GM23338 (cell line): ENCODE measurements at regions not wholly inside any gene's neighbourhood (a gene's known extent, or its start where the extent isn't known, plus 50 kb on each side); places are given as distances from the start of the nearest gene placed in this dataset.

Experiments used
- ATAC-seq: fragments of 200-7000 bp; cut with Tn5 transposase; 3 replicates; pipeline ENCODE4 v1.9.1; 2020
- DNase-seq: peaks from one replicate; pipeline ENCODE4 v3.0.0-alpha.2; 2015; ENCODE audit warnings: low spot score
- H2AFZ ChIP-seq: fragments of 200-600 bp; sonication (generic); 2 replicates; pipeline ENCODE4 v1.8.0; 2016; ENCODE audit warnings: antibody characterized with exemption, mild to moderate bottlenecking, moderate library complexity
- H3F3A ChIP-seq: fragments of 200-600 bp; sonication (generic); replicated peaks from 2 replicates; pipeline ENCODE4 v1.8.0; 2017; ENCODE audit warnings: antibody characterized with exemption, mixed run types, low read depth
- H3K27ac ChIP-seq: fragments of 200-600 bp; sonication (generic); 2 replicates; pipeline ENCODE4 v1.6.1; 2016; ENCODE audit warnings: low read depth
- H3K27me3 ChIP-seq: fragments of 200-600 bp; sonication (generic); 2 replicates; pipeline ENCODE4 v1.8.0; 2016; ENCODE audit warnings: mild to moderate bottlenecking, mixed run types, moderate library complexity; ENCODE audit not compliant: insufficient read depth
- H3K36me3 ChIP-seq: fragments of 200-600 bp; sonication (generic); 2 replicates; pipeline ENCODE4 v1.8.0; 2016; ENCODE audit warnings: mild to moderate bottlenecking; ENCODE audit not compliant: insufficient read depth
- H3K4me1 ChIP-seq: fragments of 200-600 bp; sonication (generic); 2 replicates; pipeline ENCODE4 v1.8.0; 2016; ENCODE audit warnings: mild to moderate bottlenecking, moderate library complexity; ENCODE audit not compliant: insufficient read depth
- H3K4me2 ChIP-seq: fragments of 200-600 bp; sonication (generic); 2 replicates; pipeline ENCODE4 v1.7.1; 2017; ENCODE audit warnings: mixed run types
- H3K4me3 ChIP-seq: fragments of 200-600 bp; sonication (generic); 2 replicates; pipeline ENCODE4 v1.6.1; 2016; ENCODE audit warnings: mixed run types
- H3K79me2 ChIP-seq: fragments of 200-600 bp; sonication (generic); replicated peaks from 2 replicates; pipeline ENCODE4 v1.8.0; 2017; ENCODE audit warnings: mild to moderate bottlenecking; ENCODE audit not compliant: insufficient read depth
- H3K9me2 ChIP-seq: fragments of 200-600 bp; sonication (generic); 2 replicates; pipeline ENCODE4 v1.8.0; 2017; ENCODE audit not compliant: insufficient read depth
- H4K20me1 ChIP-seq: fragments of 200-600 bp; sonication (generic); replicated peaks from 2 replicates; pipeline ENCODE4 v1.8.0; 2017; ENCODE audit warnings: mild to moderate bottlenecking; ENCODE audit not compliant: insufficient read depth
- H3K27ac Mint-ChIP-seq: 2 replicates; pipeline ENCODE4 v1.8.0; 2020; ENCODE audit warnings: inconsistent platforms, mild to moderate bottlenecking, moderate library complexity, mixed read lengths
- H3K27me3 Mint-ChIP-seq: 3 replicates; pipeline ENCODE4 v1.8.0; 2022; ENCODE audit warnings: low read depth, mild to moderate bottlenecking, moderate library complexity, mixed read lengths, inconsistent platforms; ENCODE audit not compliant: insufficient read depth, poor library complexity
- H3K36me3 Mint-ChIP-seq: 3 replicates; pipeline ENCODE4 v1.8.0; 2021; ENCODE audit warnings: low read depth, mild to moderate bottlenecking, inconsistent platforms, moderate library complexity, mixed read lengths
- H3K4me1 Mint-ChIP-seq: 3 replicates; pipeline ENCODE4 v1.8.0; 2020; ENCODE audit warnings: mild to moderate bottlenecking, inconsistent platforms, mixed read lengths
- H3K4me3 Mint-ChIP-seq: 3 replicates; pipeline ENCODE4 v1.8.0; 2021; ENCODE audit warnings: moderate library complexity, mild to moderate bottlenecking, inconsistent platforms, mixed read lengths
- H3K9me3 Mint-ChIP-seq: 3 replicates; pipeline ENCODE4 v1.8.0; 2020; ENCODE audit warnings: moderate library complexity, mild to moderate bottlenecking, inconsistent platforms, mixed read lengths
- CREB1 ChIP-seq: fragments of 250-450 bp; sonication (Bioruptor Pico); IDR thresholded peaks from 2 replicates; pipeline ENCODE4 v1.5.0; 2020; ENCODE audit warnings: low read depth, mild to moderate bottlenecking, moderate library complexity
- CTCF ChIP-seq, 2 experiments: fragments of 200-600 bp in 1 of 2; sonication (generic) in 1 of 2; conservative IDR thresholded peaks; 2 replicates each; pipeline versions ENCODE4 v1.5.1 to v1.6.1; 2016 to 2017; ENCODE audit warnings: antibody characterized with exemption in 2 of 2, low read depth in 2 of 2, mild to moderate bottlenecking in 2 of 2, moderate library complexity in 1 of 2
- ETS1 ChIP-seq: IDR thresholded peaks from 2 replicates; pipeline ENCODE4 v1.6.1; 2016; ENCODE audit warnings: antibody characterized with exemption
- EZH2 ChIP-seq: fragments of 200-600 bp; sonication (generic); IDR thresholded peaks from one replicate; pipeline ENCODE4 v1.8.0; 2017; ENCODE audit warnings: antibody characterized with exemption, mild to moderate bottlenecking, low read depth; ENCODE audit not compliant: unreplicated experiment
- EZH2phosphoT487 ChIP-seq: fragments of 200-600 bp; sonication (generic); IDR thresholded peaks from one replicate; pipeline ENCODE4 v1.8.1; 2018; ENCODE audit warnings: antibody characterized with exemption; ENCODE audit not compliant: unreplicated experiment
- JUNB ChIP-seq: IDR thresholded peaks from one replicate; pipeline ENCODE4 v1.6.1; 2016; ENCODE audit warnings: antibody characterized with exemption; ENCODE audit not compliant: unreplicated experiment
- NANOG ChIP-seq: IDR thresholded peaks from 2 replicates; pipeline ENCODE4 v1.6.1; 2016; ENCODE audit warnings: antibody characterized with exemption, borderline replicate concordance
- POLR2AphosphoS5 ChIP-seq: IDR thresholded peaks from 2 replicates; pipeline ENCODE4 v1.6.1; 2016; ENCODE audit warnings: antibody characterized with exemption, low read depth
- REST ChIP-seq: IDR thresholded peaks from one replicate; pipeline ENCODE4 v1.6.1; 2018; ENCODE audit warnings: antibody characterized with exemption; ENCODE audit not compliant: unreplicated experiment
- STAT1 ChIP-seq: IDR thresholded peaks from one replicate; pipeline ENCODE4 v1.6.1; 2016; ENCODE audit warnings: antibody characterized with exemption; ENCODE audit not compliant: unreplicated experiment
- ZNF114 ChIP-seq: fragments of 250-450 bp; sonication (Bioruptor Pico); IDR thresholded peaks from 2 replicates; pipeline ENCODE4 v1.5.0; 2020; ENCODE audit warnings: mild to moderate bottlenecking, moderate library complexity

GRCh38 chr7:110186334-110186733 is 904.6 kb upstream of the LRRN3 start:
- no peak for TF ChIP-seq POLR2AphosphoS5
- TF ChIP-seq CTCF (conservative IDR thresholded peaks at IDR 0.05; ENCODE audit: low read depth in 2 of 2): no peak
- no peak for TF ChIP-seq EZH2phosphoT487
- no peak for TF ChIP-seq STAT1
- Histone ChIP-seq H3K79me2 (no peaks in the 10 kb centered on the region), H3K27ac (no peak overlapping the region), H3K27me3 (no peaks in the 10 kb centered on the region), H3K36me3 (peaks cover 16% of the 10 kb centered on the region), H4K20me1 (no peaks in the 10 kb centered on the region), H3K4me2 (no peak overlapping the region), H3K4me1 (no peaks in the 10 kb centered on the region), H3K4me3 (no peak overlapping the region), H3F3A (no peaks in the 10 kb centered on the region), H3K9me2 (0 out of 2 replicates have a peak, but pooled peaks cover 4% of the 10 kb centered on the region), H2AFZ (no peak overlapping the region)
- peaks cover 26% of the 10 kb centered on the region for H3K9me3 Mint-ChIP-seq
- DNase-seq (no peak), ATAC-seq (no peak)
- no peak overlapping the region for H3K27ac Mint-ChIP-seq
- peaks cover under 1% of the 10 kb centered on the region for H3K27me3 Mint-ChIP-seq
- peaks cover 12% of the 10 kb centered on the region for H3K36me3 Mint-ChIP-seq
- H3K4me3 Mint-ChIP-seq: no peak overlapping the region
- H3K4me1 Mint-ChIP-seq: no peaks in the 10 kb centered on the region

- Histone ChIP-seq H3K27ac (no peak overlapping the region), H4K20me1 (no peaks in the 10 kb centered on the region), H3K4me2 (no peak overlapping the region), H3K4me1 (peaks cover 6% of the 10 kb centered on the region), H2AFZ (no peak overlapping the region), H3K9me2 (0 out of 2 replicates have a peak, but pooled peaks cover 4% of the 10 kb centered on the region), H3F3A (no peaks in the 10 kb centered on the region), H3K4me3 (no peak overlapping the region), H3K36me3 (peaks cover 16% of the 10 kb centered on the region), H3K27me3 (no peaks in the 10 kb centered on the region), H3K79me2 (no peaks in the 10 kb centered on the region)
- Mint-ChIP-seq H3K9me3 (peaks cover 28% of the 10 kb centered on the region), H3K27ac (no peak overlapping the region), H3K4me3 (no peak overlapping the region), H3K4me1 (0 out of 3 replicates have a peak, but pooled peaks cover 3% of the 10 kb centered on the region), H3K36me3 (peaks cover 12% of the 10 kb centered on the region), H3K27me3 (peaks cover 2% of the 10 kb centered on the region)
- ATAC-seq: no peak
- DNase-seq: no peak
- TF ChIP-seq ETS1: no peak
- TF ChIP-seq REST: no peak
- TF ChIP-seq EZH2: no peak
- TF ChIP-seq NANOG: no peak
- TF ChIP-seq POLR2AphosphoS5: no peak
- TF ChIP-seq JUNB: no peak
- no peak for TF ChIP-seq CREB1 (CRISPR knock-in tag)
- TF ChIP-seq ZNF114 (CRISPR knock-in tag): no peak
- no peak for TF ChIP-seq CTCF (conservative IDR thresholded peaks at IDR 0.05; ENCODE audit: low read depth in 2 of 2)
These were observed 902.9 kb upstream of the LRRN3 start for GRCh38 chr7:110187877-110188554.
